SK-N-SH (cell line): ENCODE measurements at regions not wholly inside any gene's neighbourhood (a gene's known extent, or its start where the extent isn't known, plus 50 kb on each side); places are given as distances from the start of the nearest gene placed in this dataset.

Source experiments
- CTCF ChIP-seq: fragments of 200-600 bp; sonication (generic); IDR thresholded peaks from 2 replicates; pipeline ENCODE4 v1.6.1; 2017; ENCODE audit warnings: antibody characterized with exemption, mild to moderate bottlenecking, moderate library complexity
- ELF1 ChIP-seq: IDR thresholded peaks from 2 replicates; pipeline ENCODE4 v1.4.0; 2012
- EZH2phosphoT487 ChIP-seq: fragments of 200-600 bp; sonication (generic); IDR thresholded peaks from 2 replicates; pipeline ENCODE4 v1.6.1; 2017; ENCODE audit warnings: low read depth, mixed run types, mild to moderate bottlenecking, antibody characterized with exemption, moderate library complexity, borderline replicate concordance
- RAD21 ChIP-seq: IDR thresholded peaks from 2 replicates; pipeline ENCODE4 v1.6.1; 2012; ENCODE audit warnings: mild to moderate bottlenecking, low read length
- RCOR1 ChIP-seq: fragments of 150-350 bp; IDR thresholded peaks from 2 replicates; pipeline ENCODE4 v1.6.1; 2017; ENCODE audit warnings: antibody characterized with exemption, low read length
- RFX5 ChIP-seq: IDR thresholded peaks from 2 replicates; pipeline ENCODE4 v1.6.1; 2012; ENCODE audit warnings: mild to moderate bottlenecking, improper control_type of control experiment, low read length
- TEAD4 ChIP-seq: IDR thresholded peaks from 2 replicates; pipeline ENCODE4 v1.4.0; 2012; ENCODE audit warnings: mild to moderate bottlenecking, borderline replicate concordance; ENCODE audit not compliant: insufficient read depth

- TF ChIP-seq ELF1 (no peak), CTCF (no peak), RFX5 (no peak), EZH2phosphoT487 (no peak), RAD21 (no peak), RCOR1 (no peak), TEAD4 (no peak)
Measured at GRCh38 chr1:239572183-239572582, 185.8 kb downstream of the CHRM3 start.
